ENCODE measurements at regions not wholly inside any gene's neighbourhood (a gene's known extent, or its start where the extent isn't known, plus 50 kb on each side); places are given as distances from the start of the nearest gene placed in this dataset.

DNA sequence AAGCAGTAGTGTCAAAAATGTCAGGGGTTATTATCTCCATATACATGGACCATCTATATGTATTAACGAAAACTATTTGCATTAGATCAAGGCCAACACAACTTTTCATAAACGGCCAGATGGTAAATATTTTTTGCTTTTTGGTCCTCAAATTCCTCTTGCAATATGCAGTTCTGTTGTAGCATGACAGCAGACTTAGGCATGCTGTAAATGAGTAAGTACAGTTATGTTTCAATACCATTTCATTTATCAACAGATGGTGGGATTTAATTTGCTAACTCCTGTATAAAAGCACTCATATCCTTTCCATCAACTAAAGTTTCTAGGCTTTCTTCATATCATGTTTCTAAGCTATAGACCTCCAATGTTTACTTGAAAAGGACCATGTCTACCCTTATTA lies 208.1 kb downstream of the ANKRD50 start:
- H3K4me1 ChIP-seq: no peaks in the 10 kb centered on the region
- FAIRE-seq: no peak
- TF ChIP-seq, protein P1, sequence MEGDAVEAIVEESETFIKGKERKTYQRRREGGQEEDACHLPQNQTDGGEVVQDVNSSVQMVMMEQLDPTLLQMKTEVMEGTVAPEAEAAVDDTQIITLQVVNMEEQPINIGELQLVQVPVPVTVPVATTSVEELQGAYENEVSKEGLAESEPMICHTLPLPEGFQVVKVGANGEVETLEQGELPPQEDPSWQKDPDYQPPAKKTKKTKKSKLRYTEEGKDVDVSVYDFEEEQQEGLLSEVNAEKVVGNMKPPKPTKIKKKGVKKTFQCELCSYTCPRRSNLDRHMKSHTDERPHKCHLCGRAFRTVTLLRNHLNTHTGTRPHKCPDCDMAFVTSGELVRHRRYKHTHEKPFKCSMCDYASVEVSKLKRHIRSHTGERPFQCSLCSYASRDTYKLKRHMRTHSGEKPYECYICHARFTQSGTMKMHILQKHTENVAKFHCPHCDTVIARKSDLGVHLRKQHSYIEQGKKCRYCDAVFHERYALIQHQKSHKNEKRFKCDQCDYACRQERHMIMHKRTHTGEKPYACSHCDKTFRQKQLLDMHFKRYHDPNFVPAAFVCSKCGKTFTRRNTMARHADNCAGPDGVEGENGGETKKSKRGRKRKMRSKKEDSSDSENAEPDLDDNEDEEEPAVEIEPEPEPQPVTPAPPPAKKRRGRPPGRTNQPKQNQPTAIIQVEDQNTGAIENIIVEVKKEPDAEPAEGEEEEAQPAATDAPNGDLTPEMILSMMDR (IDR thresholded peaks at IDR 0.05): no peak
- H3K36me3 ChIP-seq: no peaks in the 10 kb centered on the region
- intact Hi-C loops (cut with DNase I): no loop called here
- H3K27me3 ChIP-seq: no peaks in the 10 kb centered on the region
- ATAC-seq: no peak
- no peak overlapping the region for H3K4me3 ChIP-seq
- WGBS, 2 donors: 40 to 62% methylated on average over 2 of the region's 2 CpGs
- DNase-seq: no peak
- no peaks in the 10 kb centered on the region for H3K9me3 ChIP-seq
- no peak overlapping the region for H3K27ac ChIP-seq

GRCh38 chr4:124505211-124505610 lies 207.3 kb downstream of the ANKRD50 start:
- Histone ChIP-seq H3K4me3 (no peak overlapping the region), H3K9me3 (no peaks in the 10 kb centered on the region), H3K4me1 (no peaks in the 10 kb centered on the region), H3K27ac (no peak overlapping the region), H3K36me3 (no peaks in the 10 kb centered on the region), H3K27me3 (no peaks in the 10 kb centered on the region)
- intact Hi-C loops (cut with DNase I): no loop called here
- FAIRE-seq (no peak), DNase-seq (no peak), ATAC-seq (no peak)
- WGBS, 2 donors: 24 to 26% methylated on average over 2 of the region's 2 CpGs
- TF ChIP-seq, protein P1 (IDR thresholded peaks at IDR 0.05): no peak

GRCh38 chr4:124509151-124509550 lies 203.4 kb downstream of the ANKRD50 start:
- Histone ChIP-seq H3K4me3 (no peak overlapping the region), H3K9me3 (no peaks in the 10 kb centered on the region), H3K27me3 (no peaks in the 10 kb centered on the region), H3K27ac (no peak overlapping the region), H3K36me3 (no peaks in the 10 kb centered on the region), H3K4me1 (no peaks in the 10 kb centered on the region)
- FAIRE-seq (no peak), DNase-seq (no peak), ATAC-seq (no peak)
- 27 to 28% methylated on average over 2 of the region's 2 CpGs for WGBS, 2 donors
- intact Hi-C loops (cut with DNase I): no loop called here
- TF ChIP-seq, protein P1 (IDR thresholded peaks at IDR 0.05): no peak

GRCh38 chr4:124514588-124514987 lies 197.9 kb downstream of the ANKRD50 start:
- Histone ChIP-seq H3K4me1 (no peaks in the 10 kb centered on the region), H3K27ac (no peak overlapping the region), H3K4me3 (no peak overlapping the region), H3K27me3 (no peaks in the 10 kb centered on the region), H3K9me3 (no peaks in the 10 kb centered on the region), H3K36me3 (no peaks in the 10 kb centered on the region)
- FAIRE-seq: no peak
- WGBS, 2 donors: 68 to 75% methylated on average over 2 of the region's 2 CpGs
- ATAC-seq: no peak
- intact Hi-C loops (cut with DNase I): no loop called here
- TF ChIP-seq, protein P1 (IDR thresholded peaks at IDR 0.05): no peak
- DNase-seq: no peak

DNA sequence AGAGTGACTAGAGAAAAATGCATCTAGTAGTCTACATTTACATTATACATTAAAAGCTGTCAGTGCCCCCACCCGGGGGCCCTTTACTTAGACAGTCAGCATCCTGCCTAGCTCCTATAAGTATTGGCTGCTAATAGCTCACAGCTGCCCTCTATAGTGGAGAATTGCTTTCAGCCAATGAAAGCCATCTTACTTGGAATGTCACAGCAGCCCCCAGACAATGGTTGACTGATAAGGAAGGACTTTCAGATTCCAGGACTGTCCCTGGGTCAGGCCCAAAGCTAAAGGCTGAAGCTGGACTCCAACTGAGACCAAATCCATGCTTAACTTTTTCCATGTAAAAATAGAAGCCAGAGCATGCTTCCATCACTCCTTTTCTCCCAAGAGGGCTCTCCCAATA lies 196.9 kb downstream of the ANKRD50 start:
- no peaks in the 10 kb centered on the region for H3K9me3 ChIP-seq
- no peak for FAIRE-seq
- WGBS, 2 donors: 76 to 90% methylated on average over 1 of the region's 1 CpG

More for the DNA sequence above, 196.9 kb downstream of the ANKRD50 start:
- H3K4me1 ChIP-seq: no peaks in the 10 kb centered on the region
- DNase-seq: no peak
- TF ChIP-seq, protein P1 (IDR thresholded peaks at IDR 0.05): no peak
- H3K4me3 ChIP-seq: no peak overlapping the region
- intact Hi-C loops (cut with DNase I): no loop called here
- no peak overlapping the region for H3K27ac ChIP-seq
- no peak for ATAC-seq
- no peaks in the 10 kb centered on the region for H3K36me3 ChIP-seq
- no peaks in the 10 kb centered on the region for H3K27me3 ChIP-seq

All from pancreas (tissue), 10 donors.